Hematopoietic multipotent progenitor cell (in vitro differentiated cells): ENCODE measurements at regions not wholly inside any gene's neighbourhood (a gene's known extent, or its start where the extent isn't known, plus 50 kb on each side); places are given as distances from the start of the nearest gene placed in this dataset.

Experiments
- DNase-seq, 3 donors: peaks; one replicate each; pipeline ENCODE4 v3.0.0-alpha.2; 2011 to 2015; ENCODE audit warnings: low read depth in 2 of 3, low spot score in 2 of 3

DNA sequence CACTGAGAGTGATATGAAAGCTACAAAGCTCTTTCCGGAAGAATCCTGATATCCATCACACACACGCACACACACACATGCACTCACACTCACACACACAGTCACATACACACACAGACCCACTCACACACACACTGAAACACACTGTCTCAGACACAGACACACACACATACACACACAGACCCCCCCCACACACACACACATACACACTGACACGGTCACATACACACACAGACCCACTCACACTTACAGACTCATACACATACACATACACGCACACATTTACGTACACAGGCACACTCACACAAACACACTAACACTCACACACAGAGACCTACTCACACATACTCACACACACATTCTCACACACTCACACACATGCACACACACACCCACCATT, 58.6 kb downstream of the LIG4 start:
- DNase-seq = no peak

DNA sequence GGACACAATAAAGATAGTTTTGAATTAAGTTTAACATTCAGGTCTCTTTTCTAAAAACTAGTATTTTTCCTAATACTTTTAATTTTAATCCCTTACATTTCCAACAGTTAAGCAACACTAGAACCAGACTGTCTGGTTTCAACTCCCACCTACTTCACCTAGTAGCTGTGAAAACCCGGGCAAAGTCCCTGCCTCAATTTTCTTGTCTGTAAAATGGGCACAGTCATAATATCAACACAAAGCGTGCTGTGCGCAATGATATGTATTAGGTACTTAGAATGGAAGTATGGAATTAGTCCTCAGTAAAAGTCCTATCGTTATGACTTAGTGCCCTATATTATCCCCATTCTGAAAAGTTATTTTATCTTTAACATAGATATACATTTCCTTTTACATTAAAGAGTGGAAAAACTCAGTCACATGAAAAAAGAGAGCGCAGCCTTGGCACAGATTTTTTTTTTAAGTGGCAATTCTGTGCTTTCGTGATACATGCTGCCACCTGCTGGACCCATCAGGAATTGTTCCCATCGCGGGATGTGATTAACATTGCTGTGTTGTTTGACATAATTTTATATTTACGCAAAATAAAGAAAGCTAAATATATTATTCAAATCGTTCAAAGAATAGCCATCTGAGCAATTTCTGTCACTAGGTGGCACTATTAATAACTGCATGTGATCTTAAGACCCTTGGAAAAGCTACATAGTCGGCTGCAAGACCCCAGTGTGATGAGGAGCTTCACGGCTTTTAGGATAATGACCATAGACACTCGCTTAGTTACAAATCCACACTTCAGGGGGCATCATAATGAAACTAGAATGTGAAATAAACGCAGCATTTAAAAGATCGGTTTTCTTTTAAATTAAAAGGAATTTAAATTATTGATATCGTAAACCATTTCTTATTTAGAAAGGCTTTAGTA, 59.9 kb downstream of the LIG4 start:
- peak; percentile 19 to 65 (median 31) for DNase-seq

DNA sequence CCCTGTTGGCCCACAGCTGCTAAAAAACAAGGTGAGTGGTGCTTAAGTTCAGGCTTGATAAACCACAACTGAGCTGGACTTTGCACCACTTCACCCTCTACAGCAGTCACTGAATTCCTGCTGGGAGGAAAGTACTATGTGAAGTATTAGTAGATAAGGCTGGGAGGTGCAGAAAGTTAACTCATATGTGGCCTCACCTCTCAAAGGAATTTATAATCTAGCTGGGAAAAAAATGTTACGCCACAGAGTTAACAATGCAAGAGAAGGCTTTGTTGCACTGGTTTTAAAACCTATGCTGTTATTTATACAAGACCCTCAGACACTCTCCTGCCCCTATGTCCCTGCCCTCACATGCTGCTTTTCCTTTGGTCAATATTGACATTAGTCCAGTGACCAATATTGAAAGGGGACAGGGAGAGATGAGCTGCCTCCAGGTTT, 60.9 kb downstream of the LIG4 start:
- DNase-seq = no peak

DNA sequence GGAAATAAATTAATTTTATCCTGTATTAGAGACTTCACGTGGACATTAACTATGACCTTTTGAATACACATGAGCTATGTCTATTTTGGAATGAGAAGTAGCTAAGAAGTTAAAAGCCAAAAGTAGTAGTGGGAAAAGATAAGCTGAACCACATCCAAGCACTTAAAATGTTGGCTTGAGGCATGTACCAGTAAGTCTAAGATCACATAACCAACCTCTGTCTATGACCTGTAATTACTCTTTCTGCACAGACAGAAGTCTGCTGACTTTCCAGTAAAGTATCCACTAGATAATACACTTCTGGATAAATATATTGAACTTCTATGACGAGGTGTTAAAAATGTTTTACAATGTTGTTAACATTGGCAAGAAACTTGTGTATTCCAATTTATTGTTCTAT, 68.7 kb downstream of the LIG4 start:
- DNase-seq = no peak

DNA sequence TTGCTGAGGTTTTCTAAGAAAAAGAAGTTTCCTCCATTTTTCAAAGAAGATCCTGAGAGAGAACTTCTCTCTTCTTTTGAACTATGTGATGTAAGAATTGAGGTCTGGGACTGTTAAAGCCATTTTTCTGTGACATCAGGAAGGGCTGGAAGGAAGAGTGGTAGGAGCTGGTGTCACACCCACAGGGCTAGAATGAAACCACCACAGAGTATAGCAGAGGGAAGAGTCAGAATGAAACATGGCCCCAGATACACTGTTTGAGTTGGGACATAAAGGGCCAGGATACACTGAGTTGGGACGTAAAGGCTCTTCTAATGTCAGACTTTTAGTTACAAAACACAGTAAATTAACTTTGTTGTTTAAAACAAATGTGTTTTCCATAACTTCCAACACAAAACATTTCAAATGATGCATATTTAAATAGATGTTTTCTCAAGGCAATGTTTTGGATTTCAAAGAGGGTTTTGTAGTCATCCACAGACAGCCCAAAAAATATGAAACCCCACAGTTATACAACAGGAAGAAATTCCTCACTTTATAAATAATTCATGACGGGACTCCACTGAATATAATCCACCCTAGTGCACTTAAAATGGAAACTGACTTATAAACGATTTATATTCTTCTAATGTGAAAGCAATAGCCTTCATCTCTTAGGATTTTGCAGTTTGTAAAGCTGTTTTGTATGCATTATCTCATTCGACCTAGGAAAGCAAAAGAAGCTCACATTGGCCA, 72.5 kb downstream of the LIG4 start:
- DNase-seq = no peak

DNA sequence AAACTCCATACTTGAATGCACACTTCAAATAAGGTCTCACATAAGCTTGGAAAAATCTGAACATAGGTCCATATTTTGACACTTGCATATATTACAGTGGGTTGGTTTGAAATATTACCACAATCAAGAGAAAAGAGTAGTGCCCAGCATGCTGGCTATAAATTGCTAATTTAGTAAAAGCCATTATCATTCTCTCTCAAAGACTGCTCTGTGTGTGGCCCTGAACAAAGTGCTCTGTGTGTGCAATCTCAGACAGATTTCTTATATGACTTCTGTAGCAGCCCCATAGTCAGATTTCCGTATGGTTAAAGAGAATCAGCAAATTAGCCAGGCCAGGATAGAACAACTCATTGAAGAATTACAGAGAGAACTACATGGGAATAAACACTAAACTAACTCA, 78.2 kb downstream of the LIG4 start:
- DNase-seq = no peak

DNA sequence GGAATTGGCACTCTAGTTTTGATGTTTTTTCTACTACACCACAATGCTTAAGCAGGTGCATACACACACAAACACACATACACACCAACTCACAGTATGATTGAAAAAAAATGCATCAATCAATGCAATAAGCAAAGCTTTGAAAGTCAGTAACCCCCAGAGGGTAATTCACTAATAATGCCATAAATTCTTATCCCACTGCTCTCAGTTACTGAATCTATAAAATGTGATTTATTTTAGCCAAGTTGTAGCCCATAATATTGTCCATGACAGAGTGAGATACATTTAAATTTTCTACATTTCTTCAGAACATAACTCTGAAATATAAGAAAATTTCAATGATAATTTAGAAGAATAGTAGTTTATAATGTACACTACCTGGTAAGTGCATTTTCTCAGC, 87.9 kb downstream of the LIG4 start:
- DNase-seq = no peak

DNA sequence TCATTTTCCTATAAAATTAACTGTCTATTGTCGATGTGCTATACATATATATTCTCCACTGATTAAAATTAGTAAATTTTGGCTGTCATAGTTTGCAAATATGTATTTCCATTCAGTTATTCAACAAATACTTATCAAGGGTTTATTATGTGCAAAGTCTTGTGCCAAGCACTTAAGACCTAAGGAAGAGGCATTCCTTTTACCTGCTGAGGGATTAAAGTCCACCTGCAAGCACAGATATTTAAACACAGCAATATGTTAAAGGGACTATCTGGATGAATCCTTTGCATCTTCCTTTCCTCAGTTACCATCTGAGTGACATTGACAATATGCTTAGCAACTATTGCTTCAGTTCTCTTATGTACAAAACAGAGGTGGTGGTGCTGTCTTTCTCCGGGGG, 89.3 kb downstream of the LIG4 start:
- DNase-seq = no peak

DNA sequence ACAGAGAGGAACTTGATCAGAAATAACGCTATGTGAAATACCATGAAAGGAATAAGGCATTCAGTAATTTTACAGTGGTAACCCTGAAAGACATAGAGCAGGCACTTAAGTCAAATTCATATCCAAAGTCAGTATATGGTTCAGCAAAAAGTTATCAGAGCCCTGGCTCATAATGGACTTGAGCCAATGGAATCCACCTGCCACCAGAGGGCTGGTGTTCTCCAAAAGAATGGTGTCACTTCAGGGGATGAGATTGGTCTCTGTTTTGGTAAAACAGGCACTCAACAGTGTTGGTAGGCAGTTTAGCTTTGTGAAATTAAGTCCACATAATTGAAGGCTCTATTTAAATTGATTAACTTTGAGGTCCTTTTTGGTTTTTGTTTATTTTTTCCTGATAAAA, 93.9 kb downstream of the LIG4 start:
- DNase-seq = no peak

DNA sequence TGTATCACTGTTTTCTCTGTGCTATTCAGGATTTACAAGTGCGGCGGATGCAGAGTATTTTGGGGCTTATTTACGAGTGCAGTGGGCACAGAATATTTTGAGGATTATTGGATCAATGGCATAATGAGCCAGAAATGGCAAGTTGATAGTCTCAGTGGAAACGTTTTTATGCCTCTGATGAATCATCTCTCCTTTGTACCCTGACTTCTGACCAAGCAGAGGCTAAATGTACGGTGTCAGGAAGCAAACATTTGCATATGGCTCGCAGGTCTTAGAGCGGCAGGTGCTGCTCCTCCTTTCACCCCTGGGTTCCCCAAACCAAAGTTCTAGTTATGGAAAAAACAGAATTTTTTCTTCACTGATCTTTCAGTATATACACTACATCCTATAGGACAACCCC, 94.5 kb downstream of the LIG4 start:
- no peak for DNase-seq

DNA sequence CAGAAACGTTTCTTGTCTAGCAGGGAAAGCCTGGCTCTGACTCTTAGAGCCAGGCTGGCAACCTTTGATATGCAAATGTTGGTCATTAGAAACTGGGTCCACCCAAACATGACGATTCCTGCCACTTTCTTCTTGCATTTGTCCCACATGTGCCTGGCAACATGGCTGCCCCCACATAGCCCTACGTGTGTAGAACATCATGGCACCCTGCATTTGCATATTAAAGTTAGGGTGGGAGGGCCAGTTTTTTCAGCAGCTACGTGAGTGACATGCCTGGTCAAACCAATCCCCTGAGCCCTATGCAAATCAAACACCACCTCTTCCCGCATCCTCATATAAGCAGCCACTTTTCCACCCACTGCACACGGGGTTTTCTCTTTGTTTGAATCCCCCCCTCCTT, 95.0 kb downstream of the LIG4 start:
- DNase-seq = no peak

DNA sequence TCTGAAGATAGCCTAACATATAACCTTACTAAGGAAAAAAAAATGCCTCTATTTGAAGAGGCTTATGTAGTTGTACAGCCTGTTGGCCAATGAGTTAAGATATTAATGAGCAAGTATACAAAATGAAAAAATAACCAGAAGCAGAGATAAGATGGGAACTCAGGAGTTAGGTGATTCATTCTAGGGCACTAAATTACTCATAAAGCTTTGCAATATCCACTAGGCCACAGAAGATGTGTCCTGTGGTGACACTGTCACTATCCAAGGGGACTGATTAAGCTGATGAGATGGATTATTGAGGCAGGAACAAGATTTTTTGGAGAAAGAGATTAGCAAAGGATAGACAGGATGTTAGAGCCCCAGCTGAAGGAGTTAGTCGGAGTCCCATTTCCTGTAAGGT, 99.6 kb downstream of the LIG4 start:
- no peak for DNase-seq

DNA sequence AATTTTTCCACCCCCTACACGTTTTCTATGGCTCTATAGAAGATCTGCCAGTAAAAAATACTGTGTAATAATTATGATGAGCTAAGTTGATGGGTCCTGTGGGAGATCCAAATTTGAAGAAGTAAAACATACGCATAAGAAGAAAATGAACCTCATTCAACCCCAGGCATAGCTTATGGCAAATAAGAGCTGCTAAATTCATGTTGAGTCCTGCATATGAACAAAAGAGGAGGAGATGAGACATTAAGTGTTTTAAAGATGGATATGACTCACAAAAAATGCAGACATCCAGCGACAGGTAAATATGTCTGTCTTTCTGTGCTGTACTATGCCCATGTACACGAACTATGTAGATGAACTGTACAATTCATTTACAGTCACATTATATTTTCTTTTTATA, 101.9 kb downstream of the LIG4 start:
- no peak for DNase-seq

DNA sequence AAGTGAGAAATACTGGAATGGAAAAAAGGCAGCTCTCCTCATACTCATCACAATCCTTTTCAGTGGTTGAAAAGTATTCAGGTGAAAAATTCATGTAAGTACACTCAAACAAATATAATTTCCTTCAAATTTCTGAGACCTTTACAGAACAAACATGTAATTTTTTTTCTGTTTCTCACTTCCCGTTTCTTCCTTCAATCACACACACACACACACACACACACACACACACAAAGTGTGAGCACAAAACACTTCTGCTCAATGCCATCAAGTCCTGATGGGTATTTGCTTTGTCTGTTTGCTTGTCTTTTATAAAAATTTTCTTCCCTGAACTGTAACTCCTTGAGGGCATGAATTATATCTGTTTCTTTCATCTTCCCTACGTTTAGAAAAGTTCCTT, 110.6 kb downstream of the LIG4 start:
- DNase-seq = no peak

DNA sequence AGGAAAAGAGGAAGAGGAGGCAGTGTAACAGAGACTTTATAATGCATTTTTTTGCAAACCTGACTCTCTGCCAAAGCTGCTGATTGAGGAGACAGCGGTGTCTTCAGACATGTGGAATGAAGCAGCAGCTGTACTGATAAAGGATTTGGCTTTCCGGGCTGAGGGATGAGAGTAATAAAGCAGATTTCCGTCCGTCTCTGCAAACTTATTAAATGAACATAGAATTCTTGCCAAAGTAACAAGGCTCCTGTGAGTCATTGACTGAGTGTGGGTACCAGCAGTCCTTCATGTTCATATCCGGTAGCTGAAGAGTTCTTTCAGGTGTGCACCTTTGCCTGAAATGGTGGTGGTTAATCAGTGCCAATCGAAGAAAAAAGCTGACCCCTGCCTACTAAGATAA, 112.6 kb downstream of the LIG4 start:
- no peak for DNase-seq

DNA sequence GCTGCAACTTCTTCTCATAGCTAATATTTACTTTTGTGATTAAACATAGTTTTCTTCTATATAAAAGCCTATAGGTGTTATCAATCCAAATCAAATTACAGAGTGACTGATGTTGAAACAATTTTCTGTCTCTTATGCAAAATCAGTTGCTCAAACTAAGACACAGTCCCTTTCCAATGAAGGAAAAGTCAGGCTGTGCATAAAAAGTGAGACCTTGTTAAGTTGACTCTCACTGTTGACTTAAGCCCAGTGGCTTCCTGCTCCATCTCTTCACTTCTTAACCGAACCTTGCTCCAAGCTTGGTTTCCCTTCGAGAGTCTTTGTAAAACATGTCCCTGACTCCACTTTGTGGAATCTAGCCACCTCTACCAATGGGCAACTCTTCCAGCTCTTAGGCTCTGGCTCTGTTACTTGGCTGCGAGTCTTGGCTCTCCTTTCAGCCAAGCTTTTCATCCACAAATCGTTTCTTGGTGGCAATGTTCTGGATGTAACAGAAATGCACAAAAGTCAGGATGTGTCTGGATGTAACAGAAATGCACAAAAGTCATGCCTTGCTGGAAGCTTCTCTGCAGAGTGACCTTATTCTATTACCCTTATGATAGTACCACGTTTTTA, 118.9 kb downstream of the LIG4 start:
- DNase-seq = no peak

DNA sequence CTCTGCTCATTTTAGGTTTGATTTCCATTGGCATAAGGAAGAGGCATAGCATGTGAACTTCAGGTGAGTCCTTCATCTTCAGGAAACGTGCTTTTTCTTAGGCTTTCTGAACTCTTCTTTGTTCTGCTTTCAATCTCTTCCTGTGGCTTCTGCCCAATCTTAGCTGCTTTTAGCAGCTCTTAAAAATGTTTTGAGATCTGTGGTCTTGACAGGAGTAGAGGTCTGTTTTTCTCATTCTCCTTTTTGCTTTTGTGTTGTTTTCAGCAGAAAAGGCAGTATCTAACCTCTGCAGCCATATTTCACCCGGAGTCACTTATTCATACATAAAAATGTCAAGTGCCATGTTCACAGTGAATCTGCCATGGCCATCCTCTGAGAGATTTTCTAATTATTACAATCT, 120.3 kb downstream of the LIG4 start:
- no peak for DNase-seq

DNA sequence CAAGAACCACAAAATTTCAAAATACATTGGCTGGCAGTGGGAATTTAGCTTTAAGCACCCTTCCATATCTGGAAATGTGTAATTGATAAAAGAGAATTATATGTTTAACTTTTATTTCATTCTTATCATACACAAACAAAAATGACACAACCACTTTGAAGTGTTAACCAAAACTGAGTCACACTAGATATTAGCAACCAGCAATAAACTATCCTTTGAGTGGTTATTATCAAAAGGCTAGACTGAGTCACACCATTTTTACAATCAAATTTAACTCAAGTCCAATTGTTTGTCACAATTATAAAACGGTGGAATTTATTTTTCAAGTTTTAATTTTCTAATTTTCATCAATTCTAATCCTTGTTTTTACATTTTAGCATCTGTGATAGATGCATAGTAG, 121.7 kb downstream of the LIG4 start:
- DNase-seq = no peak

DNA sequence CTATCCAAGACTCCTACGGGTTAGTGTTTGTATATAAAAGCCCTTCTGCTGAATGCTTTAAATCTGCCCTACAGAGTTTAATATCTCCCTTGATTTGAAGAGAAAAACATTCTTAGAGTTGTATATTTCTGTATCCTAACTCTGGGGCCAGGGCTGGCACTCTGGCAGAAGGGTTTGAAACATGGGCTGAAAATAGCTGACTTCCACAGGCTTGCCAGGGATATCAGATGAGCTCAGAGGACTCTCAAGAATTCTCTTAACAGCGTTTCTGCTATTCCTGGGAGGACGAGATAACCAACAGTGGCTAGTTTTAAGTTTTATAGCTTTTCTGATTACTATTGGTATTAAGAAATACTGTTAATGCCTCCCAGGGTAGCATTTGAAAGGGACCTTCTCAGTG, 127.5 kb downstream of the LIG4 start:
- DNase-seq = no peak

DNA sequence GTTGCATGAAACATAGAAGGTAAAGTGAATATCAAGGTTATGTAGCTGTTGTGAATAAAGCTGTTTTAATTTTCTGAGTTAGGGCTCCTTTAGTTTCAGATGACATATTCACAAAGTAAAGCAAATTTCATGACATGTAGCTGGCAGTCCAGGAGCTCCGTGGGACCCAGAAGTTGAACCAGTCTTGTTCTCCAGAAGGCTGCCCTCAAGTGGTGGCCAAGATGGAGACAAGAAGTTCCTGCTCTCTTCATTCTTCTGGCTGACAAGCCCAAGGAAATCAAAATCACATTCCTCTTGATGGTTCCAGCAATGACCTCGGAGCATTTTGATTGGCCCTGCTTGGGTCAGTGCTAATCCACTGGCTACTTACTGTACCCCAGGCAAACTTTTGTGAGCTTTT, 128.7 kb downstream of the LIG4 start:
- DNase-seq = no peak

DNA sequence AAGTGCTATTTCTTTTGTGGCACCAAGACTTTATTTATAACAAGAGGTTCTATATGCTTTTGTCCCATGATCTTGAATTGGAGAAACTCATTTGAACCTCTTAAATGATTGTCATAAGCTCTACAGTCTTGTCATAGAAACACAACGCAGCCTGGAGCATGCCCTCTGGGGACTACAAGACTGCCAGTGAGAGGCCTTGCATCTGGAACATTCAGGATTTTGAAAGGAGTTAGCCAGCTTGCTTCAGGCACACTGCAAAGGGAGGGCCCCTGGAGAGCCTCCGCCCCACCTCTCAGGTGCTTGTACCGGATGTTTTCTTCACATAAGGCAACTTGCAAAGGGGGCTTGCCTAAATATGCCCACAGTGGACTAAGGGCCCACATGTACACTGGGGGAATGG, 130.5 kb downstream of the LIG4 start:
- no peak for DNase-seq

DNA sequence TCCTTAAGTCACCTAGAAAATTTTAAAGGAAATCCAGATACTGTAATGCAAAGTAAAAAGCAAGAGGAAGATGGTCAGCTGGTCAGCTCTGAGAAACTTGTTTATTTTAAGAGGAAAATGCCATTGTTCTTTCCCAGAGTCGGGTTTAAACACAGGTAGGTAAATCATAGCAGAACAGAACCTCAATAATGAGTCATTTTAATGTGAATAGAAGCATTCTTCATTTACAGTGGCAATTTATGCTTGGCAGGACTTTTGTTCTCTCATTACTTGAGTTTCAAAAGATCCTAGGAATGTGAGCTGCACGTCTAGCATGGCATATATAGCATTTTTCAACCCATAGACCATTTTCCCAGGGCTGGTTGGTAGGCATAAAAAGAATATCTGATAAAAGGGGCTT, 132.3 kb downstream of the LIG4 start:
- no peak for DNase-seq
